PC-9 (cell line): ENCODE measurements at regions not wholly inside any gene's neighbourhood (a gene's known extent, or its start where the extent isn't known, plus 50 kb on each side); places are given as distances from the start of the nearest gene placed in this dataset.

Experiments used
- EZH2 ChIP-seq: fragments of 200-600 bp; sonication (generic); IDR thresholded peaks from 2 replicates; pipeline ENCODE4 v1.8.0; 2017; ENCODE audit warnings: antibody characterized with exemption, low read depth
- TF ChIP-seq, protein P1 (sequence below): fragments of 200-600 bp; sonication (generic); conservative IDR thresholded peaks from 2 replicates; pipeline ENCODE4 v1.6.1; 2017; ENCODE audit warnings: mixed run types, antibody characterized with exemption, mild to moderate bottlenecking, moderate library complexity

DNA sequence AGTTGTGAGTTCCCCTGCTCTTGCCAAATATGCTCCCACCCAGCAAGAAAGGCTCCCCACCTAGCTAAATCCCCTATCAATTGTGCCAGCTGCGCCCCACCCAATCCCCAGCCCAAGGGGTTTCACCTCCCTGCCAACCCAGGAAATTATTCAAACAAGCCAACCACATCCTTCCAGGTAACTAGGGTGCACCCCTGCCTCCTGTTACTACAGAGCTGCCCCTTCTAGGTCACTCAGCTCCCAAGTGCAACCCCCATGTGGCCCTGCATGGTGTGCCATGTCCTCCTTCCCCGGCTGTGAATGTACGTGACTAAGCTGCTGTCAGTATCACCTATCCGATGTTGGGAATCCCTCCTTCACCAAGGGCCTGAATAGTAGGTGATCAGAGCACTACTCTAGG is 91.2 kb upstream of the LDAH start:
- TF ChIP-seq, protein P1, sequence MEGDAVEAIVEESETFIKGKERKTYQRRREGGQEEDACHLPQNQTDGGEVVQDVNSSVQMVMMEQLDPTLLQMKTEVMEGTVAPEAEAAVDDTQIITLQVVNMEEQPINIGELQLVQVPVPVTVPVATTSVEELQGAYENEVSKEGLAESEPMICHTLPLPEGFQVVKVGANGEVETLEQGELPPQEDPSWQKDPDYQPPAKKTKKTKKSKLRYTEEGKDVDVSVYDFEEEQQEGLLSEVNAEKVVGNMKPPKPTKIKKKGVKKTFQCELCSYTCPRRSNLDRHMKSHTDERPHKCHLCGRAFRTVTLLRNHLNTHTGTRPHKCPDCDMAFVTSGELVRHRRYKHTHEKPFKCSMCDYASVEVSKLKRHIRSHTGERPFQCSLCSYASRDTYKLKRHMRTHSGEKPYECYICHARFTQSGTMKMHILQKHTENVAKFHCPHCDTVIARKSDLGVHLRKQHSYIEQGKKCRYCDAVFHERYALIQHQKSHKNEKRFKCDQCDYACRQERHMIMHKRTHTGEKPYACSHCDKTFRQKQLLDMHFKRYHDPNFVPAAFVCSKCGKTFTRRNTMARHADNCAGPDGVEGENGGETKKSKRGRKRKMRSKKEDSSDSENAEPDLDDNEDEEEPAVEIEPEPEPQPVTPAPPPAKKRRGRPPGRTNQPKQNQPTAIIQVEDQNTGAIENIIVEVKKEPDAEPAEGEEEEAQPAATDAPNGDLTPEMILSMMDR = no peak
- no peak for TF ChIP-seq EZH2
